ENCODE measurements at regions not wholly inside any gene's neighbourhood (a gene's known extent, or its start where the extent isn't known, plus 50 kb on each side); places are given as distances from the start of the nearest gene placed in this dataset.

DNA sequence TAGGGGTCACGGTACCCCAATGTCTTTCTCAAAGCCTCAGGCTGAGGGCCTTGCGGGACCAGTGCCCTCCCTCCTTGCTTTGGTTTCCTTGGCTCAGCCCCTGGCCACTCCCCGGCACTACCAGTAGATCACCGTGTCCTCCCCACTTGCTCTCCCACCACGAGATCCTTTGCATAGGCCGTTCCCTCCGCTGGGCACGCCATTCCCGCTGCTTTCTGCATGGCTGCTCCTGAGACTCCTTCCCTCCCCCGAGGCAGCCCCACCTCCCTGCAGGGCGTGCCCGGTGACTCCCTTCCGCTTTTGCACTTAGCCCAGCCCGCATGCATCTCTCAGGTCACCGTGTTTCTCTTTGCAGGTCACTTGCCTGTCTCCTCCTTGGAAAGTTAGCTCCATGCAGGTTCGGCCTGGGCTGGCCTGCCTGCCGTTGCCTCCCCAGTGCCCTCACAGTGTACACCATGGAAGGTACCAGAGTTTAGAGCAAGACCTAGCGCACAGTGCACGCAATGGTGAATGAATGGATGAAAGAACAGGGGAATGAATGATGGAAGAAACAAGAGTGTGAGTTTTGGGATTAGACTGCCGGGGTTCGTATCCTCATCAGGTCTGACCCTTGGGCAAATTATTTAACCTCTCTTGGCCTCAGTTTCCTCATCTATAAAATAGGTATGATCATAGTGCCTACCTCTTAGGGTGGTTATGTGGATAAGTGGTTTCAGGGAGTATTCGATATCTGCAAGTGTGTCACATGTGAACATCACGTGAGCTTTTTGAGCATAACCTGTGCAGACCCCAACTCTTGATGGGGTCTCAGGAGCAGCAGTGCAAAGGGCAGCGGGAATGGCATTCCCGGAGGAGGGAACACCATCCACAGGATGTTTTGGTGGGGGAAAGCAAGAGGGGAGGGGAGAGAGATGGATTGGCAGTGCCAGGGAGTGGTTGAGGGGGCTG, 214.3 kb downstream of the C9orf50 start:
- no peak for DNase-seq (ENCODE audit: low read depth)
- TF ChIP-seq, protein P1, sequence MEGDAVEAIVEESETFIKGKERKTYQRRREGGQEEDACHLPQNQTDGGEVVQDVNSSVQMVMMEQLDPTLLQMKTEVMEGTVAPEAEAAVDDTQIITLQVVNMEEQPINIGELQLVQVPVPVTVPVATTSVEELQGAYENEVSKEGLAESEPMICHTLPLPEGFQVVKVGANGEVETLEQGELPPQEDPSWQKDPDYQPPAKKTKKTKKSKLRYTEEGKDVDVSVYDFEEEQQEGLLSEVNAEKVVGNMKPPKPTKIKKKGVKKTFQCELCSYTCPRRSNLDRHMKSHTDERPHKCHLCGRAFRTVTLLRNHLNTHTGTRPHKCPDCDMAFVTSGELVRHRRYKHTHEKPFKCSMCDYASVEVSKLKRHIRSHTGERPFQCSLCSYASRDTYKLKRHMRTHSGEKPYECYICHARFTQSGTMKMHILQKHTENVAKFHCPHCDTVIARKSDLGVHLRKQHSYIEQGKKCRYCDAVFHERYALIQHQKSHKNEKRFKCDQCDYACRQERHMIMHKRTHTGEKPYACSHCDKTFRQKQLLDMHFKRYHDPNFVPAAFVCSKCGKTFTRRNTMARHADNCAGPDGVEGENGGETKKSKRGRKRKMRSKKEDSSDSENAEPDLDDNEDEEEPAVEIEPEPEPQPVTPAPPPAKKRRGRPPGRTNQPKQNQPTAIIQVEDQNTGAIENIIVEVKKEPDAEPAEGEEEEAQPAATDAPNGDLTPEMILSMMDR (IDR thresholded peaks at IDR 0.05; ENCODE audit: insufficient read depth, low read depth, low read length, missing control alignments): no peak
- no peak overlapping the region for H3K4me3 ChIP-seq (ENCODE audit: low read depth, low read length)

GRCh38 chr9:129405827-129406213, 215.1 kb downstream of the C9orf50 start:
- DNase-seq (ENCODE audit: low read depth): no peak
- no peak overlapping the region for H3K4me3 ChIP-seq (ENCODE audit: low read depth, low read length)
- TF ChIP-seq, protein P1 (IDR thresholded peaks at IDR 0.05; ENCODE audit: insufficient read depth, low read depth, low read length, missing control alignments): no peak

DNA sequence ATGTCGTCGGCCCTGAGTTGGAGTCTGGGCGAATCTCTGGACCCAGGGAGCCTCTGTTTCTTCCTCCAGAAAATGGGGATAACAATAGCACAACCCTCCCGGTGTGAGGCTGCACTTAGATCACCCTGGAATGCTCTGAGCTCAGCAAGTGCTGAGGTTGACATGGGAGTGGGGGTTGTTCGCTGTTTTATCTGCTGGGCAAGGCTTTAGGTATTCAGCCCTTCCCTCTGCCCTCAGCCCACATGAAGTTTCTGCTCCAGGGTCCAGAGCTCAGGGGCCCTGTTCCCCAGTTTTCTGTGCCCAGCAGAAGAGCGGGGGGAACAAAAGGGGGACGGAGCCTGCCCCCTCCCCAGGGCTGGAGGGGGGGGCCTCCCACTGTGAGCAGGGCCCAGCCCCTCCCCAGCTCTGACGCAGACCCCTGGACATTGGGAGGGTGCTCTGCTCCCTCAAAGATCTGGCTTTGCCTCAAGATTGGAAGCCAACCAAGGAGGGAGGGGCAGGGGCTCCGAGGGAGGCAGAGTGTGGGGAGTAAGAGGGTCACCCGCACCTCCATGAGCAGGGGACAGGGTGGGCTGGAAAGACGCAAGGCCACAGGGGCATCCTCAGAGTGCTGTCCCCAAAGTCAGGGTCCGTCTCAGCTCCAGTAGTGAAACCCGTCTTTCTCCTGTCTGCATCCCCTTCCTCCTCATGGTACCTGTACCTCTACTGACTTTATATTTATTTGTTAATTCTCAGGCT, 215.6 kb downstream of the C9orf50 start:
- no peak overlapping the region for H3K4me3 ChIP-seq (ENCODE audit: low read depth, low read length)
- TF ChIP-seq, protein P1 (IDR thresholded peaks at IDR 0.05; ENCODE audit: insufficient read depth, low read depth, low read length, missing control alignments): no peak
- DNase-seq (ENCODE audit: low read depth): no peak

- DNase-seq (ENCODE audit: low read depth): no peak
- no peak overlapping the region for H3K4me3 ChIP-seq (ENCODE audit: low read depth, low read length)
- TF ChIP-seq, protein P1 (IDR thresholded peaks at IDR 0.05; ENCODE audit: insufficient read depth, low read depth, low read length, missing control alignments): no peak
Measured at GRCh38 chr9:129404621-129405020, 216.3 kb downstream of the C9orf50 start.

GRCh38 chr9:129403779-129404620, 216.9 kb downstream of the C9orf50 start:
- H3K4me3 ChIP-seq (ENCODE audit: low read depth, low read length): no peak overlapping the region
- TF ChIP-seq, protein P1 (IDR thresholded peaks at IDR 0.05; ENCODE audit: insufficient read depth, low read depth, low read length, missing control alignments): no peak
- no peak for DNase-seq (ENCODE audit: low read depth)

DNA sequence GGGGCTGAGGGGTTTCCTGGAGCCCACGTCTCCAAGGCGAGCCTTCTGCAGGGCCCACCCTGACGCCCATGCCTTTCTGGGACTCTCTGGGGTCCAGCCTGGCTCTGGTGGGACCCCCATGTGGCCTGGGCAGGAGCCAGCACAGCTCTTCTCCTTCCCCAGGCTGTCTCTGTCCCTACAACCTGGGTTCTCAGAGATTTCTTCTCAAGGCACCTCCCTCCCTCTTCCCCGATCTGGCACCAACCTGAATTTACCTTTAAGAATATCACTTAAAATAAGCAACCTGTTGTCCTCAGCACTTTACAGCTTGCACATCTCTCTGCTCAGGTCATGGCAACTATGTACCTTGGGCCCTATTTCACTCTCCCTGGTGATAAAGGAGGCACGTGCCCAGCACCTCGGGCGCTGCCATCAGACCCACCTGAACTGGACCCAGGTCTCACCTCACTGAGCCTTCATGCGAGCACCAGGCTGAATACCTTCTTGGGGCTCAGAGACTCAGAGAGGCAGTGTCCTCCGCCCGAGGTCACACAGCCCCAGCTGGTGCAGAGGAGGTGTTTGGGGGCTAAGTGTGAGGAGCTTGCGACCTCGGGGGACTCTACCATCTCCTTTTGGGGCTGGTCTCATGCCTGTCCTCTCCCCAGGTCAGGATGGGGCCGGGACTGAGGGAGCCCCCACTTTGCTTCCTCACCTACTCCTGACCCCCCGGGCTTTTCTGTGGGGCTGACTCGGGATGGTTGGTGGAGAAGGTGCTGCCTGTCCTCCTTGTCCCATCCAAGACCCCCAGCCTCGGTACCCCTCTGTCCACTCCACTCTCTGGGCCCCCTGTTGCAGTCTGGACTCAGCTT, 217.7 kb downstream of the C9orf50 start:
- TF ChIP-seq, protein P1 (IDR thresholded peaks at IDR 0.05; ENCODE audit: insufficient read depth, low read depth, low read length, missing control alignments): no peak
- no peak overlapping the region for H3K4me3 ChIP-seq (ENCODE audit: low read depth, low read length)
- DNase-seq (ENCODE audit: low read depth): no peak
